Neural progenitor cell (in vitro differentiated cells): ENCODE measurements at regions not wholly inside any gene's neighbourhood (a gene's known extent, or its start where the extent isn't known, plus 50 kb on each side); places are given as distances from the start of the nearest gene placed in this dataset.

Source experiments
- EZH2 ChIP-seq: fragments of 200-600 bp; sonication (generic); IDR thresholded peaks from 2 replicates; pipeline ENCODE4 v1.6.1; 2017; ENCODE audit warnings: antibody characterized with exemption, mild to moderate bottlenecking, moderate library complexity
- EZH2phosphoT487 ChIP-seq: fragments of 200-600 bp; sonication (generic); IDR thresholded peaks from 2 replicates; pipeline ENCODE4 v1.6.1; 2017; ENCODE audit warnings: antibody characterized with exemption
- TF ChIP-seq, protein P1 (sequence below): fragments of 200-600 bp; sonication (generic); IDR thresholded peaks from 2 replicates; pipeline ENCODE4 v1.5.1; 2017; ENCODE audit warnings: antibody characterized with exemption, mild to moderate bottlenecking

DNA sequence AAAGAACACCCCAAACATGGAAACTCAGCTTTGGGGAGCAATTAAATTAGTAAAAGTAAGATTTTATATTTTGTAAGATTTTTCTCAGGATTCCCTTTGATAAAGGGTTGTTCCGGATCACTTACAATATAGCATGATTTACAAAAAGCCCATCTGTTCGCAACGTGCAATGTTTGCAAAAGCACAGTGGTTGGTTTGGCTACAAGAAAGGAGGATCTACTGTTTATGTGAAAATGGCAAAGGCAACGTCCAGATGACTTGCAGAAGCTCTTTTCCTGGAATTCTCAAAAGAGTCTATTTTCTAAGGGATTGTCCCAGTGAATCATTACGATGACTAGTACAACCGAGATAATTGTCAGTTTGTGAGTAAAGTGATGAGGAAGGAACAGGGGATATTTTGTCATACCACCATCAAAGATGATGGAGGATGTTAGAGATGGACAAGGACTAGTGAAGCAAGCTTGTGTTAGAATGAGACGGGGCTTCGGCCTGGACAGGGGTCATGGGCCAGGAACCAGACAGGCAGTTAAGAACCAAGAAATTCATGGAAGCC lies 71.6 kb downstream of the CRYGS start:
- TF ChIP-seq, protein P1, sequence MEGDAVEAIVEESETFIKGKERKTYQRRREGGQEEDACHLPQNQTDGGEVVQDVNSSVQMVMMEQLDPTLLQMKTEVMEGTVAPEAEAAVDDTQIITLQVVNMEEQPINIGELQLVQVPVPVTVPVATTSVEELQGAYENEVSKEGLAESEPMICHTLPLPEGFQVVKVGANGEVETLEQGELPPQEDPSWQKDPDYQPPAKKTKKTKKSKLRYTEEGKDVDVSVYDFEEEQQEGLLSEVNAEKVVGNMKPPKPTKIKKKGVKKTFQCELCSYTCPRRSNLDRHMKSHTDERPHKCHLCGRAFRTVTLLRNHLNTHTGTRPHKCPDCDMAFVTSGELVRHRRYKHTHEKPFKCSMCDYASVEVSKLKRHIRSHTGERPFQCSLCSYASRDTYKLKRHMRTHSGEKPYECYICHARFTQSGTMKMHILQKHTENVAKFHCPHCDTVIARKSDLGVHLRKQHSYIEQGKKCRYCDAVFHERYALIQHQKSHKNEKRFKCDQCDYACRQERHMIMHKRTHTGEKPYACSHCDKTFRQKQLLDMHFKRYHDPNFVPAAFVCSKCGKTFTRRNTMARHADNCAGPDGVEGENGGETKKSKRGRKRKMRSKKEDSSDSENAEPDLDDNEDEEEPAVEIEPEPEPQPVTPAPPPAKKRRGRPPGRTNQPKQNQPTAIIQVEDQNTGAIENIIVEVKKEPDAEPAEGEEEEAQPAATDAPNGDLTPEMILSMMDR = no peak
- TF ChIP-seq EZH2 (no peak), EZH2phosphoT487 (no peak)
